ENCODE measurements at regions not wholly inside any gene's neighbourhood (a gene's known extent, or its start where the extent isn't known, plus 50 kb on each side); places are given as distances from the start of the nearest gene placed in this dataset.

GRCh38 chr6:40642190-40642589 lies 55.0 kb upstream of the LRFN2 start:
- TF ChIP-seq CTCF (IDR thresholded peaks at IDR 0.05) (no peak), POLR2AphosphoS5 (IDR thresholded peaks at IDR 0.05) (no peak)
